ENCODE measurements at regions not wholly inside any gene's neighbourhood (a gene's known extent, or its start where the extent isn't known, plus 50 kb on each side); places are given as distances from the start of the nearest gene placed in this dataset.

DNA sequence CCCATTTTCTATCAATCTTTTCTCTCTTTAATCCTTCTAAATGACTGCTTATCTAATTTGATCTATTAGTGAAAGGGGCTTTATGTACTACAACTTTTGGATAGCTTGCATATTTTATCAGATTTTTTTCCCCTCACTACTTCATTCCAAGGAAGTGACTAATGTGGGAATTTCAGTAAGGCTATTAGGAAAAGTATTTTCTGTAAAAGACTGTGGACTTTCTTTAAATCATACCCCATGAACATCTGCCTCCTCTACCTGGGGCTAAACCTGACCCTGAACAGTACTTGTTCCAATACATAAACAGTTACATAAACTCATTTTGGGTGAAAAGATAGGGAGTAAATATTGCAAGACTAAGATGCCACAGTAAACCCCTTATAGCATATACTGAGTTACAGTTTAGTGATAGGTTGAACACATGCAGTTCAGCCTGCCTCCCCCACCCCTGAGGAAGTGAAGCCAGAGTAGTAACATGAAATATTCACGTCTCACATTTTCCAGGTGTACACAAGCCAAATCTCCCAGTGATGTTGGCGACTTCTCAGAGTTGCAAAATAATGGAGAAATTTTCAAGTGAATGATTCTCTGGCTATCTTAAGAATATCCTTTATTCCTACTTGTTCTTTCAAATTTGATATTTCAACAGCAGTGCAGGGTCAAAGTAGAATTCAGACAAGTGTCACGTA, 590.9 kb upstream of the ZEB2 start:
- FAIRE-seq (no peak), DNase-seq (ENCODE audit: insufficient read length, low spot score) (no peak)

DNA sequence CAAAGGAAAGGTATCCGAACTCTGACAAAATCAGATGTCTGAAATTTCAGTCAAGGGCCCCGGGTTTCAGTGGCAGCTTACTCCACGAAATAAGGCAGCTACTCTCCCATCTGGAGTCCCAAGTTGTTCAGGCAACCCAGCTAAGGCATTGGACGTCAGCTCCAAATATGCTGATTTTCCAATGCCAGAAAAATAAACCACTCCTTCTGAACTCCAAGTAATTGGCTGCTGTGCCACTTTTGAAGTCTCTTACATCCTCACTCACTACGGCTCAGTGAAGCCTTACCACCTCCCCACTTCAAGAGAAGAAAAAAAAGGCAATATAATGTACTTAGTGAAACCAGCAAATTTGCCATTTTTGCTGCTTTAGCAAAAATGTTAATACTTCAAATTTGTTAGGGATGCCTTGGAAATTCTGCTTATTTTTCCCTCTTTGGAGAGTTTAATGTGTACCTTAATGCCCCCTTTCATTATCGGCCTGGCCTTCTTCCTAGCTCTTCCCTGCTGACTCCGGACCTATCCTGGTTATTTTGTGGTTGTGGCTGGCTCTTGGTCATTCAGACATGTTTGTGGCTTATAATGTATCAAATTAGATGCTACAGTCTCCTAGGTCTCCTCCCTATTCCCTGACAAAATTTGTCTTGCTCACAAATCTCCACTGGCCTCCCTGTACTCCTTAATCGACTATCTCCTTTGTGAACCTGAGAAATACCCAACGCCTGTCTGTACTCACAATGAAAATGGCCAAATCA, 589.2 kb upstream of the ZEB2 start:
- FAIRE-seq = no peak
- no peak for DNase-seq (ENCODE audit: insufficient read length, low spot score)

DNA sequence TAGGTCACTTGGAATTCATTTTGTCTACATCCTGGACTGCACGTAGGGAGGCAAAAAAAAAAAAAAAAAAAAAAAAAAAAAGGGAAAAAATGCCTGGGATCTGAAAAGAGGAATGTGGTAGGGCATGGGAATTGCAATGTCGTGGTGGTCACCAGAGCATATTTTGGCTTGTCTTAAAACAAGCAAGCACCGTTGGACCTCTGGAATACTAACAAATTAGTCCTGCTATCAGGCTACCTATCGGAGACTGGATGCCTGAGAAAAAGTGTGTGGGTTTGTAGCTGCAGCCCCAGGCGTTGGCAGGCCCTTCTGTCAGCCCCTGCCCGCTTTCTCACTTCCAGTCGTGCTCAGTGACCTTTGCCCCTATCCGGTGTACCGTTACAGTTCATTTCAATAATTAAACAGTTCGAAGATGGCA, 588.5 kb upstream of the ZEB2 start:
- FAIRE-seq = no peak
- no peak for DNase-seq (ENCODE audit: insufficient read length, low spot score)

DNA sequence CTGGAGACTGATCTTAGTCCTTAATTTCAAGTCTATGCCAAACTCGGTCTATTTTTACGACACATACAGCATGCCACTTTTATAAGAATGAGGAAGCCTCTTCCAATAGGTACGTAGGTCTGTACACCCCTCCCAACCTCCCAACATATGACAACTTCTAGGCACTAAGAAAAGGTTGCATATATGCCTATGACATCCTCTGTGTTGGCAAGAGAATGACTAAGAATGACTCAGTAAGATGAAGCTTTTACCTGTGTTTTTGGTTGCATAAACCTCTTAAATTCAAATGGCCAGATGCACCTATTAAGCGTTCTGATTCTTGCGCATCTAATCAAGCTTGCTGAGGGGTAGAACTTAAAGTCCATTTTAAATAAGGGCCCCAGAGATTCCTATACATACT, 586.4 kb upstream of the ZEB2 start:
- no peak for DNase-seq (ENCODE audit: insufficient read length, low spot score)
- FAIRE-seq = no peak

DNA sequence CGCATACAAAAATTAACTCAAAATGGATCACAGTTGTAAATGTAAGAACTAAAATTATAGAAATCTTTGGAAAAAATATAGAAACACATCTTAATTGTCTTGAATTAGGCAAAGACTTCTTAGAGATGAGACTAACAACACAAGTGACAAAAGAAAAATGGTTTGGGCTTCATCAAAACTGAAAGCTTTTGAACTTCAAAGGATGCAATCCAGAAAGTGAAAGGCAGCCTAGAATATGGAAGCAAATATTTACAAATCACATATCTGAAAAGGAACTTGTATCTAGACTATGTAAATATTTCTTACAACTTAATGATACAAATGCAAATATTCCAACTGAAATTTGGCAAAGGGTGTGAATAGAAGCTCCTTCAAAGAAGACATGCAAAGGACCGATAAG, 582.8 kb upstream of the ZEB2 start:
- DNase-seq (ENCODE audit: insufficient read length, low spot score) (no peak), FAIRE-seq (no peak)

DNA sequence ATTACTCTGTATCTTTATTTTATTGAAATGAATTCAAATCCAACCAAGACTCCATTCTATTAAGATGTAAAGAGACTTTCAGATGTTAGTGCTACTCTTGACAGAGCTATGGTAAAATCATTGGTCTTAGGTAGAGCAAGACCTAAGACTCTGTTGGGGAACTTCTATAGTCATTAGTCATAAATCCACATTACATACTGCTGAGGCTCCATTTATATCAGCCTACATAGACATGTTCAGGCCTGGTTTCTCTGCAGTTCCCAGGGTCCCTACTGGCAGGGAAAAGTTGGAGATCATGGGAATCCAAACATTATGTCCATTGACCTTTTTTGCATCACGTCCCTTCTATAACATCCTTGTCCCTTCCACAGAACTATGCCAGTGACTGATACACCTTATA, 580.4 kb upstream of the ZEB2 start:
- no peak for DNase-seq (ENCODE audit: insufficient read length, low spot score)
- no peak for FAIRE-seq

DNA sequence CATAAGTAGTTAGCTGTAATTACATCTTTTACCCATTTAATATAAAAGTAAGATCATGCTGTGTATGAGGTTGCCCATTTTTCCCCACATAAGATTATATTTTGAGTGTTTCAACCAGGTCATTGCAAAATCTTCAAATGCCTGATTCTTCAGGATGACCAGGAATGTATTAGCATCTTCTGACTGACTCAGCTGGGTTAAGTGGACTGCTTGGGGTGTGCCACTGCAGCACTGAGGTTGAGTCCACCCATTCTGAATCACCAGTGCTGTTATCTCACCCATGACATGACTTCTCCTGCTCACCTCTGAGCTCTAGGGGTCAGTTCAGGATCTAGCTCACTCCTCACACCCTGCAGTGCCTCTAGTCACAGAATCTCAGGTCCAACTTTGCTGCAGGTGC, 576.7 kb upstream of the ZEB2 start:
- FAIRE-seq = no peak
- no peak for DNase-seq (ENCODE audit: insufficient read length, low spot score)

DNA sequence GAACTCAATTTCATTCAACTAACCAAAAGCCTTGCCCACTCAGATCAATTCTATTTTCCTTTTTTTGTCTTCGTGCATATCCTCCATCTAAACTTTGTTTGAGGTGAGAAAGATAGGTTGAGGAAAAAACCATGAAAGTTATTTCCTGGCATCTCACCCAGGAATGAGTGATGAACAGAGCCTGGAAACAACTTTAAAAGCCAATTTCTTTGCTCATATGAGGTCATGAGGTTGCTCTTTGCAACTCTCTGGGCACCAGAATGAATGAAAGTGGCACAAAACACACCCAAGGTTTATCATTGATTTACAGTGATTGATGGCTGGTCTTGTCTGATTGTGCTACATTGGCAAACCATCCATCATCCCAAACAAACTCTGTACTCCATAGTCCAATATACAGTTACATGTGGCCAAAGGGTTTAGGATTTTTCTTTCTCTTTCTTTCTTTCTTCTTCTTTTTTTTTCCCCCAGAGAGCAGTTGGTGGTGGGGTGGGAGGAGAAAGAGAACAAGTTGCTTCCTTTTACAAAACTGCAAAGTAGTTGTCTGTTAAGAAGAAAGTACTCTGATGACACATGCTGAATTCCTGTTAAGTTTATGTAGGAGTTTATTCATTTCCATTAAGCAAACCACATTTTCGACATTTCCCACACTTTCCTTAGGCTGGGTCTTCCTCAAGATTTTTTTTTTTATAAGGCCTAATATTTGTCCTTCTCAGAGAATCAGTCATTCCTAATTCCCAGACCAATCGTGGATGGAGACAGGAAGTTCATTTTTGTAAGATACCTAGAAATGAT, 575.9 kb upstream of the ZEB2 start:
- no peak for DNase-seq (ENCODE audit: insufficient read length, low spot score)
- FAIRE-seq = no peak

DNA sequence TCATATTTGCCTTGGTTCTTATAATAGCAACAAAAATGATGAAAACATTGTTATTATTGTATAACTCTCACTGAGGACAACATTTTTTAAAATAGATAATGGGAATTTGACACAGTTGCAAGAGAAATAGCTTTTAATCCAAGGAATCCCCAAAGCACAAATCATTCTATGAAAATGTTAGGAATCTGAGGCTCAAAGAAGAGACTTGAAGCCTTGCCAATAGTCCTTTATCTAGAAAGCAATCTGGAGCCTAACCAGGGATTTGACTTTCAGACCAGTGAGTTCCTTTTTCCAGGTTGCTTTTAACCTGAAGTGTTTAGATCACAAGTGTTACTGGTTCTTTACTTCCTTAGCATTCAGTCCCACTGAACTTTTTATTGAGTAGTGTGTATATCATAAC, 574.5 kb upstream of the ZEB2 start:
- DNase-seq (ENCODE audit: insufficient read length, low spot score) (no peak), FAIRE-seq (no peak)

DNA sequence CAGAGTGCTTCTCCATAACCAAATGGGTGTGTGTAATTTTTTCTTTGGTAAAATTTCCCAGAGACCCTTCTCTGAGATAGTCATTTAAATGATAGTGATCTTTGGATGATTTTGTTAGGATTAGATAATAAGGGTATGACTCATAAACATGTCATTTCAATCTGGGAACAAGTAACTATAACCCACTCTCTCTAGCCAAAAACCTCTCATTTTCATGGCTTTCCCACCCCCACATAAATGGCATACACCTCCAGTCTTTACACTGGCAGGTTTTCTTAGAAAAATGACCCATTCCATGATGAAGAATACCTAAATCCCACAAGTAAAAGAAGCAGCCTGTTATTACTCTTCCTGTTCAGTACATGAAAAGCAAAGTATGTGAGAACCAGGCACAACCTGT, 572.0 kb upstream of the ZEB2 start:
- DNase-seq (ENCODE audit: insufficient read length, low spot score) (no peak), FAIRE-seq (no peak)

DNA sequence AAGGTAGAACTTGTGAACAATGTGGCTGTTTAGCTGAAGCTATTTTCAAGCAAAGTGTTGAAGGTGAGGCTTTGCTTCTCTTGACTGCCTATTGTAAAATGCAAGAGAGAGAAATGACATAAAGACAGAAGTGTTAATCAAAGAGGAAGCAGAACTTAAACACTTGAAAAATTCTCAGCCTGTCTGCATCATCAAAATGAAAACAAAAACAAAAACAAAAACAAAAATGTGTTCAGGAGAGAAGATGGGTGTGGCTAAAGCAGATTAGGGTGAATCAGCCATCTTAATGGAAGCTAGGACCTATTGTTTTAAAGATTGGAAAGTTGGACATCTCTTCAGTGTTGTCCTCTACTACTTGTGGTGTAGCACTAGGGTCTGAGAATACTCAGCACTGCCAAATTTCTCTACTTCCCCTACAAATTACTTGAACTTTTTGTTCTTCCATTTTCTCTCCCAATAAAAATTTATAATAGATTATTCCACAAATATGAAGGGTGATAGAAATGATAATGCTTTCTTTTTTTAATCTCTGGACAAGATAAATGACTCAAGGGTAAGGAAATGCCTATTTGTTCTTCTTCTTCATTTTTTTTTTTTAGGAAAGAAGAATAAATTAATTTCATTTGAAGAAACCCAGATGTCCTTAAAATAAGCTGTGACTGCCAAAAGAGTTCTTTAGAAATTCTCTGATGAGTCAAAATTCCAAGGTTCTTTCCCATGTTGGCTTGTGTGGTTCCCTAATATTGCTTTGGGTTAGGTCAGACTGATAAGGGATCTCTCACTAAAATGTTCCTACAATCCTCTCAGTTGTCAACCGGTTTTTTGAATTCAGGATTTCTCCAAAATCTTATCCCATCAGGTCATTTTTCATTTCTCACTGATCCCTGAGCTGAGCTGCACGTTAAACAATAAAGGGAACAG, 571.2 kb upstream of the ZEB2 start:
- FAIRE-seq = no peak

DNA sequence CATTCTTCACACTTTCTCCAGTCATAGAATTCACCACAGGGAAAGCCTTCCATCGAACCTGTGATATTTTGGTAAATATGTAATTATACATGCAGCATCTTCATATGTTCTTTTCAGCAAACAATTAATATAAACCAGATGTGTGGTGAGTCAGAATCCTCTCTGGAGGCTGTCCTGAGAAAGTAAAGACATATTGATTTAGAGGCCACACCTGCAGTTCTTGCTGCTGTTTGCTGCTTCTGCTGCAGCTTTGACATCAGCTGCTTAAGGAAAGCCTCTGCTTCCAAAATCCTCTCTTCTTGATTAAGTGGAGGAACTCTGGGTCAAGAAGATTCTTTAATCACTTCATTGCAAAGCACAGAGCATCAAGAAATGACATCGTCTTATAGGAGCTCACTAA, 568.8 kb upstream of the ZEB2 start:
- no peak for DNase-seq (ENCODE audit: insufficient read length, low spot score)
- FAIRE-seq = no peak

More for the DNA sequence above, 571.2 kb upstream of the ZEB2 start:
- DNase-seq (ENCODE audit: insufficient read length, low spot score) = no peak

DNA sequence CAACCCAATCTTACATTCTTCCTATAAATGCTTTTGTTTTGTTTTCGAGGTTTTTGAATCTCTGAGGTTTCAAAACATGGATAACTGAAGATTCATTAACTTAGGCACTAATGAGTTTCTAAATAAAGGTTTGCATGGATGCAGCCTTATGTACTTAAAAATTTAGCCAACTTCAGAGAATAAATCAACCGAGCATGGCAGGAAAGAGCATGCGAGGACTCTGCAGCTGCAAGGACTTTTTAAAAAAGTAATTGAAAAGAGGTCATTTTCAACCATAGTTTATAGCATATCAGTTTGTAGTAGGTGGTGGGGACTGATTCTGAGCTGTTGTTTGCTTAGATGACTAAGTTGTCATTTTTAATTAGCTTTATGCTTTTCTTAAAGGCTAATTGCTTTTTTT, 567.0 kb upstream of the ZEB2 start:
- no peak for DNase-seq (ENCODE audit: insufficient read length, low spot score)
- FAIRE-seq = no peak

DNA sequence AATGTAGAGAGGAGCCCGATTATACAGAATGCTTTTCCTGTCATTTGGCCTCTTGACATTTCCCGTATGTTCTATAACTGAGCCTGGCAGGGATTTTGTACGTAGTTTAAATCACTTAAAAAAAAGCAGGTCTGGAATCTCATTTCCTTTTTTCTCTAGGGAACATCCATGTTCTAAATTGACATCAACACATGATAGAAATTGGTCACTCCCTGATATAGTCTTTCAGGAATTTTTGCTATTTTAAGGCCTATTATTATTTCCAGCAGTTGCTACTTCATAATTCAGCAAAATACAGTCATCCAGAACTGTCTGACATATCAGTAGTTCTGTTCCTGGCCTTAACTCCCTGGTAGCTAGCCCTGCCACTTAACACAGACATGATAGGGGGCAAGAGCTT, 565.7 kb upstream of the ZEB2 start:
- DNase-seq (ENCODE audit: insufficient read length, low spot score) = no peak
- FAIRE-seq = no peak

DNA sequence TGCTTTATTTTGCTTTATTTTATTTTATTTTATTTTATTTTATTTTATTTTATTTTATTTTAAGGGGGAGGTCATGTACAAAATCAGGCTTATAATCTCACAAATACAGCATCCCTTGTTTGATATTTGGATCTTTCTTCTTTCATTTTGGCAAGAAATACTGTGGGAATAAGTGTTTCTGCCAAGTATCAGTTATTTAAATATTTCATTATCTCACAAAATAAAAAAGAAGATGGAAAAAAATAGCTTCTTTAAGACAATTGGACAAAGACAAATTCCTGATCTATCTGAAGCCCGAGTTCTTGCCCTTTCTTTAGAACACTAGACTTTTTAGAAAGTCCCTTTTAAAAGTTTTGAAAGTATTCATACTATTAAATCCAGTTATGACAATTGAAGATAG, 560.5 kb upstream of the ZEB2 start:
- DNase-seq (ENCODE audit: insufficient read length, low spot score) (no peak), FAIRE-seq (no peak)

DNA sequence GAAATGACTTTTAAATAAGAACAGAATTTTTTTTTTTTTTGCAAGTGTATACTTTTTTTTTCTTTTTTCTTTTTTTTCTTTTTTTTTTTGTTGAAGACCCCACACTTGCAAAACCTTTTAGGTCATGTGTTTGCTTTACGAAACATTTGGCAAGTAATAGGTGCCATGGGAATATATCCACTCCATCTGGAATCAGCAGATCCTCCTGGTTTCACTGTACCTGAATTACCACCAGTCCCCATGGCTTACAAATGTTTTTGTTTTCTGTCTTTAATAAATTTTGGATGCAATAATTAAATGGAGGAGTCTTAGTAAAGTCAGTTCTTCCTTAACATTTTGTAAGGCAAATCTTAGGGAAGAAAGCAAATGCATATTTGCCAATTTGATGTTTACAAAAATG, 559.7 kb upstream of the ZEB2 start:
- DNase-seq (ENCODE audit: insufficient read length, low spot score) = no peak
- FAIRE-seq = no peak

DNA sequence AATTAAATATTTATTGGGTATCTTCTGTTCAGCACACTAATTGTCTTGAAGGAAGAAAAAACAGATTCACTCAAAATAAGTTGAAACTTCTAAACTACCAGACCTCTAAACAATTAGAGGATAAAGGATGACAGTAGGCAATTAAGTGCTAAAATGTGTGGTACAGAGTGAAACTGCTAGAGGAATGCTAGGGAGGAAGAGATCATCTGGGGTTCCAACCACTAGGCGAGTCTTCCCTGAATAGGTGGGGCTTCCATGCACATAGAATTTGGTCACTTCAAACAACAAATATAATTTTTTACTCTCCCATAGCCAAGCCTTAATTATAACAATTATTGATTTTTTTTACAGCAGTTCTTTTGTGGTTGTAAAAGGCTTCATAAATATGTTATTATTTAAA, 559.0 kb upstream of the ZEB2 start:
- no peak for FAIRE-seq
- no peak for DNase-seq (ENCODE audit: insufficient read length, low spot score)

DNA sequence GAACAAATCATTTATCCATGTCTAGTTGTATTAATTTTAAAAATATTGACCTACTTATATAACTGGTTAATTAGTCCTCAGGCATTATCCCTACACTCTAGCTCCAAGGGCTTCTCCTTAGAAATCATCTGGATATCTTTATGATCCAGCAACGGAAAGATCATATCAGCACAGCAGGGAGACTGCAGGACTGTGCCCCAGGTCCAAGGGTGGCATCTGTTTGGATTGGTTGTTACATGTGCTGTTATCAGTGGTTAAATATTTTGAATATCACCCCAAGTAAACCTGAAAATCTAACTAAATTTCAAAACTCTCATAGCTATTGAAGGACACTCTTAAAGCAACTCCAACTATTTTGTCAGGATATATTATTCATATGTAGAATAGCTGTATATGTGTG, 556.2 kb upstream of the ZEB2 start:
- DNase-seq (ENCODE audit: insufficient read length, low spot score) = no peak
- FAIRE-seq = no peak

DNA sequence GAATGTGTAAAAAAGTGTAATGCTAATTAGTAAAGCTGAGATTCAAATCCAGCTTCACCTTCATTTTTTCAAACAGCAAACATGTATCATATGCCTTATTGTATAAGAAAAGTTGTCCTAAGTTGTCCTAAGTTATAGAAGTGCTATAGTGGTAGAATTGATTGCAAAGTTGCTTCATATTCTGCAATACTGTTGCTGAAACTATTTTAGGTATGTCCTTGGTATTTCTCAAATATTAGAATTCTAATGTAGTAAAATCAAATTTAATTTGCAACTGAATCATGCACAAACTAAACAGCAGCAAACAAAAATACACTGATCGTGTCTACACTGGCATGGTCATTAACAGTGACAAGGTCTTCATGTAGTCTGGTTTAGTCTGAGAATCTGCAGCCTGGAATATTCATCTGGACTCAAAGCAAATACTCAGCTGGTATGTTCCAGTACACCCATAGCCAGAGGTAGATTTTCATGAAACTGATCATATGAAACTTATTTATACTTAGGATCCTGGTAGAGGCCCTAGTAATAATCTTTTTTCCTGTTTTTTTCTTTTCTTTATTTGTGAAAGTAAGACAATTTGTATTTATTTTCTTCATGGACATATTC, 555.6 kb upstream of the ZEB2 start:
- DNase-seq (ENCODE audit: insufficient read length, low spot score) (no peak), FAIRE-seq (no peak)

DNA sequence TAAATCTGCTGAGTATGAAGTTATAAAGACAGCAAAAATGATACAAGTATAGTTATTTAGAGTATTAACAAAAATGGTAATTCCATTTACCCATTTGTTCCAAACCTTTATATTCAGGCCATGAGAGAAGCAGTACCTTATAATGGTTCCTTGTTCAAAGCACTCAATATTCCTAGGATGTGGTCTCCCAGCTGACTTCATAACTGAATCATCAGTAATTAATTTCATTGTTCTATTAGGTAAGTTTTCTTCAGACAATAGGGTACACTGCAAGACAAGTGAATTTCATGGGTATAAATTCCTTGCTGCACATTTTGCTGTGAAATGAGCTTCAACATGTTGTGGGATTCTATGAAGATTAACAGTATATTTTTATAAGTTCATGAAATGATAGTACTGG, 550.8 kb upstream of the ZEB2 start:
- DNase-seq (ENCODE audit: insufficient read length, low spot score) = no peak
- no peak for FAIRE-seq

Data from GM19239 (cell line).